HG03103 (cell line): ENCODE measurements at regions not wholly inside any gene's neighbourhood (a gene's known extent, or its start where the extent isn't known, plus 50 kb on each side); places are given as distances from the start of the nearest gene placed in this dataset.

Experiments
- ATAC-seq: cut with Tn5 transposase; IDR thresholded peaks from one replicate; pipeline ENCODE4 v1.9.1; 2021; ENCODE audit warnings: low read depth; ENCODE audit not compliant: unreplicated experiment

- ATAC-seq, result no peak
Measured at GRCh38 chr12:124726596-124727263, 136.9 kb downstream of the SCARB1 start.

GRCh38 chr12:124725597-124726237, 137.9 kb downstream of the SCARB1 start:
- ATAC-seq, result no peak

GRCh38 chr12:124725099-124725498, 138.6 kb downstream of the SCARB1 start:
- no peak for ATAC-seq

- ATAC-seq, result no peak
Measured at GRCh38 chr12:124722878-124723277, 140.8 kb downstream of the SCARB1 start.

GRCh38 chr12:124721501-124722162, 142.0 kb downstream of the SCARB1 start:
- no peak for ATAC-seq

GRCh38 chr12:124720681-124721500, 142.8 kb downstream of the SCARB1 start:
- no peak for ATAC-seq

- no peak for ATAC-seq
Measured at GRCh38 chr12:124720004-124720680, 143.5 kb downstream of the SCARB1 start.

- no peak for ATAC-seq
Measured at GRCh38 chr12:124719231-124719630, 144.4 kb downstream of the SCARB1 start.

- no peak for ATAC-seq
Measured at GRCh38 chr12:124718458-124718857, 145.2 kb downstream of the SCARB1 start.

- no peak for ATAC-seq
Measured at GRCh38 chr12:124718036-124718435, 145.6 kb downstream of the SCARB1 start.

- no peak for ATAC-seq
Measured at GRCh38 chr12:124717318-124717717, 146.3 kb downstream of the SCARB1 start.

- ATAC-seq, result no peak
Measured at GRCh38 chr12:124716208-124717130, 147.2 kb downstream of the SCARB1 start.

- no peak for ATAC-seq
Measured at GRCh38 chr12:124715121-124715990, 147.9 kb upstream of the NCOR2 start.

GRCh38 chr12:124713436-124714082, 146.1 kb upstream of the NCOR2 start:
- ATAC-seq, result peak; percentile 81

GRCh38 chr12:124713041-124713435, 145.6 kb upstream of the NCOR2 start:
- ATAC-seq, result peak; percentile 13

- ATAC-seq, result no peak
Measured at GRCh38 chr12:124711344-124711743, 143.9 kb upstream of the NCOR2 start.

- no peak for ATAC-seq
Measured at GRCh38 chr12:124709722-124710687, 142.6 kb upstream of the NCOR2 start.
